ENCODE measurements at regions not wholly inside any gene's neighbourhood (a gene's known extent, or its start where the extent isn't known, plus 50 kb on each side); places are given as distances from the start of the nearest gene placed in this dataset.
"Not testable (repeated sequence)": the region's sequence is repeated elsewhere in the genome, so short reads cannot be mapped to it uniquely, and the experiment has no call there.

- ATAC-seq = no peak
- Mint-ChIP-seq H3K27me3 (peaks cover 20% of the 10 kb centered on the region), H3K4me1 (no peaks in the 10 kb centered on the region), H3K9me3 (no peaks in the 10 kb centered on the region), H3K4me3 (no peak overlapping the region), H3K27ac (no peak overlapping the region), H3K36me3 (no peaks in the 10 kb centered on the region)
Observed at GRCh38 chr6:85764844-85765243, 122.2 kb upstream of the SYNCRIP start.

DNA sequence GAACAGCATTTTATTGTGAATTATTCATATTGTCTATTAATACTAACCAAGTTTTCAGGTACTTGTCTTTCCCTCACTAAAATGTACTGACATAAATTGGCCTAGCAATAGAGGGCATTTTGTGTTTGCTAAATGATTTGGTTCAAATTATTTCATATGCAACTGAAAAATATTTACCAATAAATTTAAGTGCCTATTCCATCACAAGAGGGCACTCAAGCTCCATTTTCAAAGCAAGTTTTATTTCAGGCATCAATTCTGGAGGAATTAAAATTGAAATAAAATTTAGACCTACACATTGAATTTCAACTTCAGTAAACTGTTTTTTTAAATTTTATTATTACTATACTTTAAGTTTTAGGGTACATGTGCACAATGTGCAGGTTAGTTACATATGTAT lies 114.3 kb upstream of the SYNCRIP start:
- H3K9me3 Mint-ChIP-seq = no peaks in the 10 kb centered on the region
- ATAC-seq = no peak
- H3K4me1 Mint-ChIP-seq = no peaks in the 10 kb centered on the region
- no peak overlapping the region for H3K27ac Mint-ChIP-seq
- no peaks in the 10 kb centered on the region for H3K36me3 Mint-ChIP-seq
- H3K4me3 Mint-ChIP-seq = no peak overlapping the region
- no peaks in the 10 kb centered on the region for H3K27me3 Mint-ChIP-seq

DNA sequence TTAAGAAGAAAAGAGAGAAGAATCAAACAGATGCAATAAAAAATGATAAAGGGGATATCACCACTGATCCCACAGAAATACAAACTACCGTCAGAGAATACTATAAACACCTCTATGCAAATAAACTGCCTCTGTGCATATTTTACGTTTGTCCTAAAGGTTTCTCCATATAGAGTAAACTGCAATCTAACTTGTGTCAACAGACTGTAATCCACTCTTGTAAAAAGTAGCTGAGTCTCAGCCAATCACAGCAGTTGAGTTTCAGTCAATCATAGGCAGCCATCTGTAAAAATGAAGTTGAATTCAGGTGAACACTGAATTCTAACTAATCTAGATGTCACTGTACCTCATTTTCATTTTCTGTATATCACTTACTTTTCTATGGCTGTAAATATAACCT lies 112.2 kb upstream of the SYNCRIP start:
- Mint-ChIP-seq H3K4me1 (no peaks in the 10 kb centered on the region), H3K27me3 (peaks cover 15% of the 10 kb centered on the region), H3K4me3 (no peak overlapping the region), H3K36me3 (no peaks in the 10 kb centered on the region), H3K9me3 (no peaks in the 10 kb centered on the region), H3K27ac (no peak overlapping the region)
- ATAC-seq = no peak

DNA sequence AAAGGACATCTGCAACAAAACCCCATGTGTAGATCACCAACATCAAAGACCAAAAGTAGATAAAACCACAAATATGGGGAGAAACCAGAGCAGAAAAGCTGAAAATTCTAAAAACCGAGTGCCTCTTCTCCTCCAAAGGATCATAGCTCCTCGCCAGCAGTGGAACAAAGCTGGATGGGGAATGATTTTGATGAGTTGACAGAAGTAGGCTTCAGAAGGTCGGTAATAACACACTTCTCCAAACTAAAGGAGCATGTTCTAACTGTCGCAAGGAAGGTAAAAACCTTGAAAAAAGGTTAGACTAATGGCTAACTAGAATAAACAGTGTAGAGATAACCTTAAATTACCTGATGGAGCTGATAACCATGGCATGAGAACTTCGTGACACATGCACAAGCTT lies 109.9 kb upstream of the SYNCRIP start:
- no peaks in the 10 kb centered on the region for H3K9me3 Mint-ChIP-seq
- no peak for ATAC-seq
- no peak overlapping the region for H3K4me3 Mint-ChIP-seq
- no peaks in the 10 kb centered on the region for H3K4me1 Mint-ChIP-seq
- peaks cover 15% of the 10 kb centered on the region for H3K27me3 Mint-ChIP-seq
- H3K27ac Mint-ChIP-seq = no peak overlapping the region
- H3K36me3 Mint-ChIP-seq = no peaks in the 10 kb centered on the region

- peaks cover 15% of the 10 kb centered on the region for H3K27me3 Mint-ChIP-seq
- no peak overlapping the region for H3K4me3 Mint-ChIP-seq
- H3K36me3 Mint-ChIP-seq = no peaks in the 10 kb centered on the region
- ATAC-seq = no peak
- no peak overlapping the region for H3K27ac Mint-ChIP-seq
- no peaks in the 10 kb centered on the region for H3K4me1 Mint-ChIP-seq
- H3K9me3 Mint-ChIP-seq = no peaks in the 10 kb centered on the region
Observed at GRCh38 chr6:85751374-85752055, 108.8 kb upstream of the SYNCRIP start.

DNA sequence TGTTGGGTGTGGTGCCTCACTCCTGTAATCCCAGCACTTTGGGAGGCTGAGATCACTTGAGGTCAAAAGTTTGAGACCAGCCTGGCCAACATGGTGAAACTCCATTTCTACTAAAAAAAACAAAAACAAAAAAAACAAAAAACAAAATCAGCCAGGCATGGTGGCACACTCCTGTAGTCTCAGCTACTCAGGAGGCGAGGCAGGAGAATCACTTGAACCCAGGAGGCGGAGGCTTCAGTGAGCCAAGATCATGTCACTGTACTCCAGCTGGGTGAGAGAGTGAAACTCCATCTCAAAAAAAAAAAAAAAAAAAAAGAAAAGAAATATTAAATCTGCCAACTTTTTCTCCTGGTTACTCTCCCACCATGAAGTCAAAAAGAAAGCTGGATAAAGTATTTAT lies 107.5 kb upstream of the SYNCRIP start:
- not testable (repeated sequence) for H3K4me1 Mint-ChIP-seq, H3K9me3 Mint-ChIP-seq, H3K36me3 Mint-ChIP-seq, ATAC-seq, H3K27ac Mint-ChIP-seq, H3K4me3 Mint-ChIP-seq
- peaks cover 15% of the 10 kb centered on the region for H3K27me3 Mint-ChIP-seq

- no peak overlapping the region for H3K27ac Mint-ChIP-seq
- no peak overlapping the region for H3K4me3 Mint-ChIP-seq
- H3K36me3 Mint-ChIP-seq = no peaks in the 10 kb centered on the region
- H3K27me3 Mint-ChIP-seq = peaks cover 15% of the 10 kb centered on the region
- no peaks in the 10 kb centered on the region for H3K9me3 Mint-ChIP-seq
- no peaks in the 10 kb centered on the region for H3K4me1 Mint-ChIP-seq
- no peak for ATAC-seq
Observed at GRCh38 chr6:85749236-85749635, 106.5 kb upstream of the SYNCRIP start.

DNA sequence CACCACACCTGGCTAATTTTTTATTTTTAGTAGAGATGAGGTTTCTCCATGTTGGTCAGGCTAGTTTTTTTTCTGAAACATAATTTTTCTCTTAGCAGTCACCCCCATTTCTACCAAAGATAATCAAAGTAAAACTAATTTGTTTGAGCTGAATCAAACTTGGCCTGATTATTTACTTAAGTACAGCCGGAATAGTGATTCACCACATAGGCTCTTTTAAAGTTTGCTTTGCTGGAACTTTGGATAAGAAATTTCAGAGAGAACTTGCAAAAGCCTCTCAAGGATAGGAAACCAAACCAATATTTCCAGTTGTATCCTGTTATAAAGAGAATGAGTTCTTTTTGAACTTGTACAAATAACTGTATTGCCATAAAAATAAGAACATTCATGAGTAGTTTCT lies 105.0 kb upstream of the SYNCRIP start:
- Mint-ChIP-seq H3K36me3 (no peaks in the 10 kb centered on the region), H3K9me3 (no peaks in the 10 kb centered on the region), H3K27ac (no peak overlapping the region), H3K27me3 (peaks cover 15% of the 10 kb centered on the region), H3K4me3 (no peak overlapping the region), H3K4me1 (no peaks in the 10 kb centered on the region)
- no peak for ATAC-seq

GRCh38 chr6:85747093-85747492 lies 104.4 kb upstream of the SYNCRIP start:
- Mint-ChIP-seq H3K9me3 (no peaks in the 10 kb centered on the region), H3K4me3 (no peak overlapping the region), H3K27me3 (peaks cover 15% of the 10 kb centered on the region), H3K4me1 (no peaks in the 10 kb centered on the region), H3K27ac (no peak overlapping the region), H3K36me3 (no peaks in the 10 kb centered on the region)
- no peak for ATAC-seq

GRCh38 chr6:85744433-85744970 lies 101.8 kb upstream of the SYNCRIP start:
- no peak overlapping the region for H3K4me3 Mint-ChIP-seq

GRCh38 chr6:85726206-85726605 lies 83.5 kb upstream of the SYNCRIP start:
- Mint-ChIP-seq H3K4me1 (no peaks in the 10 kb centered on the region), H3K27me3 (peaks cover 10% of the 10 kb centered on the region), H3K27ac (no peak overlapping the region), H3K9me3 (no peaks in the 10 kb centered on the region), H3K36me3 (no peaks in the 10 kb centered on the region), H3K4me3 (no peak overlapping the region)
- ATAC-seq = no peak

More at GRCh38 chr6:85744433-85744970, 101.8 kb upstream of the SYNCRIP start:
- H3K27me3 Mint-ChIP-seq = no peaks in the 10 kb centered on the region
- no peak overlapping the region for H3K27ac Mint-ChIP-seq
- H3K36me3 Mint-ChIP-seq = no peaks in the 10 kb centered on the region
- no peak for ATAC-seq
- peaks cover 2% of the 10 kb centered on the region for H3K9me3 Mint-ChIP-seq
- no peaks in the 10 kb centered on the region for H3K4me1 Mint-ChIP-seq

DNA sequence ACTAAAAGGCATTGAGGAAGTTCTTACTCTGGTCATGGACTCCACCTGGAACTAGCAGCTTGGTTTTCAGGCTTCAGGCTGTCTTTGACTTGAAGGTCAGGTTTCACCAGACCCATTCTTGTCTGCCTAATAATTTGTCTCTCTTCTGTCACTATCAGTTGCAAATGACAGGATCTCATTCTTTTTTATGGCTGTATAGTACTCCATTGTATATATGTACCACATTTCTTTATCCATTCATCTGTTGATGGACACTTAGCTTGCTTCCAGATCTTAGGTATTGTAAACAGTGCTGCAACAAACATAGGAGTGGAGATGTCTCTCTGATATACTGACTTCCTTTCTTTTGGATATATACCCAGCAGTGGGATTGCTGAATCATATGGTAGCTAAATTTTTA lies 73.1 kb upstream of the SYNCRIP start:
- Mint-ChIP-seq H3K27me3 (no peaks in the 10 kb centered on the region), H3K9me3 (peaks cover 4% of the 10 kb centered on the region), H3K4me3 (no peak overlapping the region)

DNA sequence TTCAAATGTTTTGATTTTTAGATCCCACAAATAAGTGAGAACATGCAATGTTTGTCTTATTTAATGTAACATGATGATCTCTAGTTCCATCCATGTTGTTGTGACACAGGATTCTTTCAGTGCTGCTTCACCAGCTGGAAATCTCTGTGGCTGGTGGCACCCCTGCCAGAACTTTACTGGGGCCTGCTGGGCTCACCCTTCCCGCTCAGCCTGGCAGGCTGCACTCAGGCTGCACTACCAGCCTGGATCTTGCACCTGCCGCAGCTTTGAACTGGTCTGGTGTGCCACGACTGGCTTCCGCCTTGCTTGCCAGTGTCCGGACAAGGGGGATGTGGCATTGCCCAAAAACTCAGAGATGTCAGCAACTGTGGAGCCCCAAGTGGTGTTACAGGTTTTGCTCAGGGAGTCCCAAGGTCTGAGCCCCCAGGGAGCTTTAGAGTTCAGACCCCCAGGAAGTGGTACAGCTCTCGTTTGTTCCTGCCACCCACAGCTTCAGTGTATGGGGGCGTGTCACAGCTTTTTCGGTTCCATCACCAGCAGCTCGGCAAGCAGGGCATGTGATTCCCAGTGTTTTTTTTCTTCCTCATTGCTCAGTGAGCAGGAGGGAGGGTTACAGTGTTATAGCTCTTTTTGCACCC lies 72.3 kb upstream of the SYNCRIP start:
- Mint-ChIP-seq H3K4me3 (no peak overlapping the region), H3K36me3 (no peaks in the 10 kb centered on the region), H3K27me3 (no peaks in the 10 kb centered on the region), H3K4me1 (no peaks in the 10 kb centered on the region), H3K27ac (no peak overlapping the region), H3K9me3 (peaks cover 9% of the 10 kb centered on the region)
- no peak for ATAC-seq

More for the DNA sequence above, 73.1 kb upstream of the SYNCRIP start:
- Mint-ChIP-seq H3K4me1 (no peaks in the 10 kb centered on the region), H3K36me3 (no peaks in the 10 kb centered on the region), H3K27ac (no peak overlapping the region)
- no peak for ATAC-seq

DNA sequence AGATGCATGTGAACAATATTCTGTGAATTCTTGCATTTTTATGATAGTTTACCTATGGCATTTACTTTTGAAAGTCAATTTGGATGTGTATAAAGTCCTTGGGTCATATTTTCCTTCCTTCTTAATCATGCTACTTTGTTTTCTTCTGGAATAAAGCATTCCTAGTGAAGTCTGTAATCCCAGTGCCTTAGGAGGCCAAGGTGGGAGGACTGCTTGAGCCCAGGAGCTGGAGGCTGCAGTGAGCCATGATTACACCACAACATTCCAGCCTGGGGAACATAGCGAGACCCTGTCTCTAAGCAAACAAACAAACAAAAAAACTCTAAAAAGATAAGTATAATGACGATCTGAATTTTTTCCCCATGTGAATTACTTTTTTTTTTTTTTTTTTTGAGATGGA lies 69.7 kb upstream of the SYNCRIP start:
- Mint-ChIP-seq H3K9me3 (peaks cover 14% of the 10 kb centered on the region), H3K4me1 (no peaks in the 10 kb centered on the region), H3K27me3 (no peaks in the 10 kb centered on the region), H3K36me3 (no peaks in the 10 kb centered on the region), H3K4me3 (no peak overlapping the region), H3K27ac (no peak overlapping the region)
- ATAC-seq = no peak

- ATAC-seq, H3K36me3 Mint-ChIP-seq, H3K4me1 Mint-ChIP-seq, H3K27ac Mint-ChIP-seq, H3K27me3 Mint-ChIP-seq, H3K4me3 Mint-ChIP-seq: not testable (repeated sequence)
- H3K9me3 Mint-ChIP-seq = peaks cover 10% of the 10 kb centered on the region
Observed at GRCh38 chr6:85707515-85708145, 64.9 kb upstream of the SYNCRIP start.

DNA sequence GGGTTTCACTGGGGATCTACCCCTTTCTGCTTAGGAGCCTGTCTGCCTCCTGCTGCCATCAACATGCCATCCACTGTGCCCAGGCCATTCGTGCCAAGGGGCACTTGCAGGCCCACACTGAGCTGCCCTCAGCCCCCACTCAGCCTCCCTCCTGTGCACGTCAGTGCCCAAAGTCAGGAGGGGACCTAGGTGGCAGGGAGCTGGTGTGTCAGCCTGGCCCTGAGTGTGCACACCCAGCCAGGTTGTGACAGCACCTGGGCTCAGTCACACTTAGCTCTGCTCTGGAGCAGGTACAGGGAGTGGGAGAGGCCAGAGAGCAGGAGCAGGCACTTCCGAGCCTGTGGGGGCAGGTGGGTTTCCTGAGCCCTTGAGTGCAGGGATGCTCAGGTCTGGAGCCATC lies 63.6 kb upstream of the SYNCRIP start:
- Mint-ChIP-seq H3K4me3 (no peak overlapping the region), H3K36me3 (no peaks in the 10 kb centered on the region), H3K27me3 (no peaks in the 10 kb centered on the region), H3K4me1 (no peaks in the 10 kb centered on the region), H3K9me3 (peaks cover 10% of the 10 kb centered on the region), H3K27ac (no peak overlapping the region)
- ATAC-seq = no peak
